GM19395 (cell line): ENCODE measurements at regions not wholly inside any gene's neighbourhood (a gene's known extent, or its start where the extent isn't known, plus 50 kb on each side); places are given as distances from the start of the nearest gene placed in this dataset.
"Not testable (repeated sequence)": the region's sequence is repeated elsewhere in the genome, so short reads cannot be mapped to it uniquely, and the experiment has no call there.

Experiments used
- ATAC-seq: cut with Tn5 transposase; IDR thresholded peaks from one replicate; pipeline ENCODE4 v1.9.1; 2021; ENCODE audit warnings: mild to moderate bottlenecking, moderate library complexity; ENCODE audit not compliant: unreplicated experiment

DNA sequence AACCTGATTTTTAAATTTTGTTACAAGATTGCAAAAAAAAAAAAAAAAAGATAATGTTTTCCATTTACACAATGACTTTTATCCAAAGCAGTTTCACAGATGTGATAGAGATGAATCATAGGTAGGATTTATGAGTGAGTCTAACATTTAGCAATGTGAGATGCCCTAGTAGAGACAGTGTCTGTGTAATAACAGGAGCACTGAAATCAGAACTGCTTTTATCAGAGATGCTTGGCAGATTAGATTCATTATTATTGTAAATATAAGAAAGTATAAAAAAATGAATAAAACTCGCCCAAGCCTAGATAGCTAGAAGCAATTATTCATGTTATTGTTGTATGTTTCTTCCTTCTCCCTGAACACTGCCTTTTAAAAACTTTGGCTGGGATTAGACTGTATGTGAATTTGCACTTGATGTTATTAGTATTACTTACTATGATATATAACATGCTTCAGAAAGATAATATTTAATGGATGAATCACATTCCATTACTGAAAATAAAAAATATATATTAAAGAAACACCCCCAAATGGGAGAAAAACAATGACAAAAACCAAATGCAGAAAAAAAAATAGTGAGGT lies 567.3 kb upstream of the KLF4 start:
- ATAC-seq: no peak

- ATAC-seq: no peak
These were observed 566.7 kb upstream of the KLF4 start for GRCh38 chr9:108056084-108056804.

DNA sequence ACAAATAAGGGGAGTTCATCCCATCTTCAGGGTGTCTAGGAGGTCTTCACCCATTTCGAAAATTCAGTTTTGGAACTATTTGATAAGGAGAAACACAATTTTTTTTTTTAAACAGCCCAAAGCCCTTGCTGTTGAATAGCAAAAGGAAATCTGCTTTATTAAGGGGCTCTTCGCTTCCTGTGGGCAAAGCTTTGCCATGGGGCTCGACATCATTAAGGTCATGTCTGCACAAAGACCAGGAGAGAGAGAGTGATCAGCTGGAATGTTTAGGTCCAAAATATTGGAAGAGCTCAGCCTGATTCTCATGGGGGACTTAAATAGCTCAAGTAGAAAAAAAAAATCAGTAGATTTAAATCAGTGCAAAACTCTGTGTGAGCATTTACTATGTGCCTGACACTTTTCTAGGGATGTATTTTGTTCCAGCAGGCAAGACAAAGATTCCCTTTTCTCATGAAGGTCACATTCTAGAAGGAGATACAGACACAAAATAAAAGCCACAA lies 564.6 kb upstream of the KLF4 start:
- no peak for ATAC-seq

DNA sequence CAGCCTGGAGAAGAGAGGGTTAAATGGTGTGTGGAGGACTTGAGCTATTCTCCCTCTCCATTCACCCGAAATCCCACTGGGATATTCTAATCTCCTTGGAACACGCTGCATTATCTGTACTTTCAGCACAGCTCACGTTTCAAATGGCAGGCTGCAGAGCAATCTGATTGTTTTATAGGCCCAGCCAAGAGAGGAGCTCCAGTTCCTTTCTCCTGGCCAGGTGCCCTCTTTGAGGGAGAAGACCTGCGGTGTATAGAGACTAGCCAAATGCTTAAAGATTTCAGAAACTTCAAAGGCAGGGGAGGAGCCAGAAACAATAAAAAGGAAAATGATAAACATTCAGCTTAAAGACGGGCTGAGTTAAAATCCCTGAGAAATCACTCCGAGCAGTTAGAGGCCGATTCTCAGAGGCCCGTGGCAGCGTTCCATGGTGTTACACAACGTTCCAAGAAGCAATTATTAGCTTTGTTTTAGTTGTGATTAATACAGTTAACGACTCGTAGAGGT lies 564.0 kb upstream of the KLF4 start:
- ATAC-seq: no peak

- no peak for ATAC-seq
These were observed 563.0 kb upstream of the KLF4 start for GRCh38 chr9:108052431-108053080.

GRCh38 chr9:108050894-108051293 lies 561.3 kb upstream of the KLF4 start:
- no peak for ATAC-seq

- no peak for ATAC-seq
These were observed 560.3 kb upstream of the KLF4 start for GRCh38 chr9:108049671-108050494.

DNA sequence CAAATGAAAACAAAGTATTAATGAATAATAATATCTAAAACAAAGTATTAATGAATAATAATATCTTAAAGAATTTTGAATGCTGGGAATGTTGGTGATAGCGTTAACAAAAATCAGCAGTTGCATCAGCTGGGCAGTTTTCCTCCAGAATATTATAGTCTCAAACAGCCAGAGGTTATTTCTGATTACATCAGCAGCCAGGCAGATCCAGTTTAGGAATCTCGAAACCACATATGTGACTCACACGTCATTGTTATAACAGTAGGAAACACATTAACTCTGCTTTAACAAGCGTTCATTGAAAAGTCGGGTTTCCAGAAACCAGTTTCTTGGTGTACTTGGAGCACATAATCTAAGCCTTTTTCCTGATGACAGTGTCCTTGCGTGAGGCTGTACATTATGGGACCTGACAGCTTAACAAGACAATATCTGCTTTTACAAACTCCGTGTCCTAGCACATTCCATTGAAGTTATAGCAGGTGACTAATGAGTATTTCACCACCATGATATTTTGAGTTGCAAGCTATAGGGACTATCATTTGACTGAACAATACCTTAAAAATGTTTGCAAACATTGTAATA lies 559.5 kb upstream of the KLF4 start:
- ATAC-seq: no peak

DNA sequence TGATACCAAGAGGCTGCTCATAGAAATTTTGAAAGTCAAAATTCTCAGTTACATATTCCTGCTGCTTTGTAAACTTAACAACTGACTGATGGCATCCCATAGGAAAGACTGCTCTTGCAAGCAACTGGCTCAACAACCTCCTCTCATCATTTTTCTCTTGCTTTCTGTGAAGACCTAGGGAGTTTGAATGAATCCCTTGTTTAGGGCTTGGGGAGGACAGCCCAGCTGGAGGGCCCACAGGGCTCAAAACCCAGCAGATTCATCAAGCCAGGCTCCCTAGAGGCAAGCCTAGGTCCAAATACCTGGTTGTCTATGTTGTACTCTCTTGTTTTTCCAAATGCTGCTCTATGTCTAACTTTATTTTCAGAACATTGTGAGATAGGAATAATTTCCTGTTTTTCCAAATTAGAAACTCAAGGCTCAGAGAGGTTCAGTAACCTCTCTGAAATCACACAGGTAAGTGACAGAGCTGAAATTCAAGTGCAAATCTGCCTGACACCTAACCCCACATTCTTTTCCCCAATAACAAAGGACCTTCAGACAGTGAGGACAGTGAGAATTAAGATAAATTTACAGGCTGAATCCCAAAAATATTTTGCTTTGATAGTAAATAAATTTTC lies 558.9 kb upstream of the KLF4 start:
- ATAC-seq: no peak

GRCh38 chr9:108047777-108048176 lies 558.2 kb upstream of the KLF4 start:
- not testable (repeated sequence) for ATAC-seq

DNA sequence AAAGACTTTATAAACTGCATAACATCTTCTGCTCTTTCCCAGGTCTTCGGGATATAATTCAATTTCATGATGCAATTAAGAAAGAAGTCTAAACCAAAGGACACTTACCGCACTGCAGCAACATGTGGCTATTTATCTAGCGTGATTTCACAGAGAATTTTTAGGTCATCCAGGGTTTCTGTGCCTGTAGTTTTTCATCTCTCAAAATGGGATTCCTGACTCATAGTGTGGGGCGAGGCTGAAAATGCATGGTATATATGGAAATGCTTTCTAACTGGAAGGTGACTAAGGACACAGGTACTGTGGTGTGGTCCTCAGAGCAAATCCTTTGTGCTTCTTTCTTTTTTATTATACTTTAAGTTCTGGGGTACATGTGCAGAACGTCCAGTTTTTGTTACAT lies 557.7 kb upstream of the KLF4 start:
- ATAC-seq: no peak

DNA sequence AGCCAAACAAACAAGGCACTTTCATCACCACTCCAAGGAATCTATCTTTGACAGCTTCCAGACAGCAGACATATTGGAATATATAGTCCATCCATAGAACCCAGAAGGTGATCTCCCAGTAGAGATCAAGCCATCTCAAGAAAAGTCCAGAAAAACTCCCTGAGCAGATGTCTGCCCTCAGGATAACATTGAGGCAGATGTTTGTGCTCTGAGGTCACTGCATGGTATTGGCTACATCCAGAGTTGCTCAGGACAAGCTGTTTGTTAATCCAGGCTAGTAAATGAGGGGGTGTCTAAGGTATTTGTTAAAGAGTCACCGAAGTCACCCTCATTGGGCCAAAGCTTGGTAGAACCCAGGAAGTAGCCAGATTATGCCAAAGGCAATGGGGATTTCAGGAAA lies 556.3 kb upstream of the KLF4 start:
- no peak for ATAC-seq

GRCh38 chr9:108043585-108043984 lies 554.0 kb upstream of the KLF4 start:
- no peak for ATAC-seq

DNA sequence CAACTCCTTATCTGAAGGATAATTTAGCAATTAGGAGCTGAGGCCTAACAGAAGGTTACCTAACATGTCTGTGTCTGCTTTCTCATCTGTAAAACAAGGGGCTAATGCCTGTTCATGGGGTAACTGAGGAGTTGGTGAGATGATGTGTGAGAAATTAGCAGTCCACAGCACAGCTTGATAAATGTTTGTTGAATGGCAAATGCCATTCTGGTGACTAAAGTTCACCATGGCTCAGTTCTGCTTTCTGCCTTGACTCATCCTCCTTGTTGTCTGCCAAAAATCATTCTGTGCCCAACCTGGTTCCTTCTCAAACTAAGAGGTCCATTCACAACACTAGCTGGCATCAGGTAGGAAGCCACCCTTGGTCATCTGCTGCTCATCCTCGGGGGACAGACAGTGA lies 552.0 kb upstream of the KLF4 start:
- no peak for ATAC-seq

DNA sequence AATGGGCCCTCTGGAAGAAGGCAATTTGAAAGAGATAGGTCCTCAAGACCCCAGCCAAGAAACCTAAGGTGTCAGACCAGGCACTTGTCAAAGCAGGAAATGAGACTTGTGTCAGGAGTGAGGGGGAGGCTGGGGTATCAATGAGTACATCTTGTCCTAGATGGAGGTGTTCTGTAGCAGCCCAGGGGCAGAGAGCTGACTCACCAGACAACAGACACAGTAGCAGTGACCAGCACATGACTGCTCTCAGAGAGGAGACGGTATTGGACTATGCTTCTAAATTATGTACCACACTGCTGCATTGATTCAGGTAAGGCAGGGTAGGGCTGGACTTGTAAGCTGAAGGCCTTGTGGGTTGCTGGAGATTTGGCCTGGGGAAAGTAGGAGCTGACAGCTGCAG lies 551.2 kb upstream of the KLF4 start:
- no peak for ATAC-seq

DNA sequence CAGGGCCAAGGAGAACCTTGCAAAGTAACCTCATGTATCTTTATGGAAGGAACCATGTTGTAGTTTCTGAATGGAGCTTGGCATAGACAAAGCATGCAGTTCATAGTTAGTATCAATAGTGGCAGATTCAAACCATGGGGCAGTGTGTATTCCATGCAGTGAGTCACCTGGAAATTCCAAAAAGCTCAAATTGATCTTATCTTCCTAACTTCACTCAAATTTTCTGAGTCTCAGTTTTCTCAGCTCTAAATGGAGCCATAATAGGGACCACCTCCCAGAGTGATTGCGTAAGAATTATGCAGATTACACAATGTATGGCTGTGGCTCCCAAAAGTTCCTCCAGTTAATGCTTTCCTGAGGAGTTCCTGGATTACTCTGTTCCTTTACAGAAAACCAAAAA lies 549.9 kb upstream of the KLF4 start:
- no peak for ATAC-seq

- ATAC-seq: no peak
These were observed 549.4 kb upstream of the KLF4 start for GRCh38 chr9:108039012-108039411.

- no peak for ATAC-seq
These were observed 545.9 kb upstream of the KLF4 start for GRCh38 chr9:108035487-108035886.

GRCh38 chr9:108033976-108034964 lies 544.7 kb upstream of the KLF4 start:
- no peak for ATAC-seq
